IMR-90 (cell line): ENCODE measurements at regions not wholly inside any gene's neighbourhood (a gene's known extent, or its start where the extent isn't known, plus 50 kb on each side); places are given as distances from the start of the nearest gene placed in this dataset.

Source experiments
- ATAC-seq: fragments of 200-7000 bp; cut with Tn5 transposase; 2 replicates; pipeline ENCODE4 v1.9.1; 2020; ENCODE audit warnings: low read depth, mild to moderate bottlenecking, moderate library complexity
- BruUV-seq: library from RNA; stranded (reverse); fragments of 400-500 nt; replicated peaks from 2 replicates; lab custom pipeline; 2021; lab: Mats Ljungman, UMichigan
- CTCF ChIA-PET: fragments of 300-600 bp; formaldehyde crosslinking; extraction: SDS; loops from one replicate; lab custom pipeline; 2021; ENCODE audit warnings: antibody characterized with exemption; lab: Yijun Ruan, JAX
- POLR2A ChIA-PET: fragments of 300-600 bp; sonication (Branson Sonifier 250); formaldehyde crosslinking; loops from one replicate; lab custom pipeline; 2022; ENCODE audit warnings: antibody characterized with exemption; ENCODE audit not compliant: unreplicated experiment; lab: Charles Lee
- DNase-seq: peaks from one replicate; pipeline ENCODE4 v3.0.0; 2013
- H2AFZ ChIP-seq: replicated peaks from 2 replicates; pipeline ENCODE3; 2013; ENCODE audit warnings: low read length, mild to moderate bottlenecking; ENCODE audit not compliant: poor library complexity
- H2AK5ac ChIP-seq: 2 replicates; pipeline ENCODE4 v1.6.1; 2013; ENCODE audit warnings: low read depth, low read length, inconsistent platforms
- H2AK9ac ChIP-seq: replicated peaks from 2 replicates; pipeline ENCODE3; 2013; ENCODE audit warnings: mild to moderate bottlenecking, low read depth, low read length, moderate library complexity; ENCODE audit not compliant: poor library complexity
- H2BK120ac ChIP-seq: 2 replicates; pipeline ENCODE4 v1.6.1; 2013; ENCODE audit warnings: low read depth, low read length, inconsistent platforms
- H2BK15ac ChIP-seq: 3 replicates; pipeline ENCODE4 v1.6.1; 2013; ENCODE audit warnings: low read depth, low read length, inconsistent platforms
- H2BK20ac ChIP-seq: 2 replicates; pipeline ENCODE4 v1.6.1; 2013; ENCODE audit warnings: low read depth, mild to moderate bottlenecking, inconsistent platforms, low read length, moderate library complexity
- H2BK5ac ChIP-seq: 2 replicates; pipeline ENCODE4 v1.6.1; 2013; ENCODE audit warnings: mild to moderate bottlenecking, low read depth, low read length, inconsistent platforms; ENCODE audit not compliant: poor library complexity, severe bottlenecking
- H3K14ac ChIP-seq: replicated peaks from 2 replicates; pipeline ENCODE4 v1.6.1; 2013; ENCODE audit warnings: low read depth, low read length, inconsistent platforms
- H3K18ac ChIP-seq: 2 replicates; pipeline ENCODE4 v1.6.1; 2013; ENCODE audit warnings: low read depth, low read length, control low read depth
- H3K23ac ChIP-seq: 2 replicates; pipeline ENCODE4 v1.6.1; 2013; ENCODE audit warnings: low read depth, low read length, inconsistent platforms
- H3K27ac ChIP-seq: 2 replicates; pipeline ENCODE4 v1.5.1; 2013; ENCODE audit warnings: mild to moderate bottlenecking, control low read depth, low read length; ENCODE audit not compliant: insufficient read depth
- H3K27me3 ChIP-seq: 2 replicates; pipeline ENCODE4 v1.6.1; 2013; ENCODE audit warnings: low read length; ENCODE audit not compliant: control insufficient read depth, insufficient read depth
- H3K36me3 ChIP-seq: 2 replicates; pipeline ENCODE4 v1.6.1; 2013; ENCODE audit warnings: low read length, mixed read lengths; ENCODE audit not compliant: control insufficient read depth, insufficient read depth
- H3K4ac ChIP-seq: 2 replicates; pipeline ENCODE4 v1.6.1; 2013; ENCODE audit warnings: low read depth, low read length, inconsistent platforms
- H3K4me1 ChIP-seq: 2 replicates; pipeline ENCODE4 v1.6.1; 2013; ENCODE audit warnings: low read length, mixed read lengths; ENCODE audit not compliant: control insufficient read depth, insufficient read depth
- H3K4me2 ChIP-seq: 2 replicates; pipeline ENCODE4 v1.6.1; 2013; ENCODE audit warnings: low read depth, mild to moderate bottlenecking, control low read depth, low read length, moderate library complexity
- H3K4me3 ChIP-seq: 2 replicates; pipeline ENCODE4 v1.5.1; 2013; ENCODE audit warnings: low read depth, mild to moderate bottlenecking, control low read depth, low read length, moderate library complexity; ENCODE audit not compliant: insufficient read depth
- H3K56ac ChIP-seq: 2 replicates; pipeline ENCODE4 v1.6.1; 2013; ENCODE audit warnings: low read length, inconsistent platforms; ENCODE audit not compliant: insufficient read depth; ENCODE audit errors: extremely low read depth
- H3K79me1 ChIP-seq, 2 experiments: 2 replicates each; pipeline ENCODE4 v1.6.1; 2013; ENCODE audit warnings: low read length in 2 of 2, inconsistent platforms in 1 of 2, low read depth in 1 of 2
- H3K9ac ChIP-seq: 2 replicates; pipeline ENCODE4 v1.6.1; 2013; ENCODE audit warnings: low read depth, low read length, control low read depth
- H3K9me1 ChIP-seq: 2 replicates; pipeline ENCODE4 v1.6.1; 2013; ENCODE audit warnings: low read length, inconsistent platforms; ENCODE audit not compliant: insufficient read depth
- H3K9me3 ChIP-seq: 2 replicates; pipeline ENCODE4 v1.6.1; 2013; ENCODE audit warnings: low read length; ENCODE audit not compliant: control insufficient read depth, insufficient read depth
- H4K20me1 ChIP-seq: 2 replicates; pipeline ENCODE4 v1.6.1; 2013; ENCODE audit warnings: low read length, inconsistent platforms; ENCODE audit not compliant: insufficient read depth
- H4K5ac ChIP-seq: 2 replicates; pipeline ENCODE4 v1.6.1; 2013; ENCODE audit warnings: mild to moderate bottlenecking, low read depth, low read length, control low read depth
- H4K8ac ChIP-seq, 2 experiments: 2 replicates each; pipeline ENCODE4 v1.6.1; 2013; ENCODE audit warnings: low read depth in 2 of 2, low read length in 2 of 2, control low read depth in 1 of 2, inconsistent platforms in 1 of 2
- H4K91ac ChIP-seq: 2 replicates; pipeline ENCODE4 v1.6.1; 2013; ENCODE audit warnings: low read depth, low read length, inconsistent platforms; ENCODE audit not compliant: insufficient read depth
- CHD1 ChIP-seq: IDR thresholded peaks from 2 replicates; pipeline ENCODE4 v1.6.1; 2012; ENCODE audit warnings: low read depth, low read length, improper control_type of control experiment
- MAFK ChIP-seq: IDR thresholded peaks from 2 replicates; pipeline ENCODE4 v1.6.1; 2012; ENCODE audit warnings: low read depth, low read length, improper control_type of control experiment
- MAZ ChIP-seq: IDR thresholded peaks from 2 replicates; pipeline ENCODE4 v1.6.1; 2012; ENCODE audit warnings: low read depth, mild to moderate bottlenecking, low read length, improper control_type of control experiment, moderate library complexity, borderline replicate concordance
- MXI1 ChIP-seq: IDR thresholded peaks from 2 replicates; pipeline ENCODE4 v1.6.1; 2012; ENCODE audit warnings: low read depth, mild to moderate bottlenecking, low read length, moderate library complexity, borderline replicate concordance
- NFE2L2 ChIP-seq: fragments of 150-350 bp; IDR thresholded peaks from 2 replicates; pipeline ENCODE4 v1.6.1; 2016; ENCODE audit warnings: low read depth, mild to moderate bottlenecking, low read length
- RCOR1 ChIP-seq: IDR thresholded peaks from 2 replicates; pipeline ENCODE4 v1.6.1; 2012; ENCODE audit warnings: mild to moderate bottlenecking, low read length, improper control_type of control experiment; ENCODE audit not compliant: insufficient replicate concordance
- WGBS, 2 experiments: methylation state at CpG; one replicate each; pipeline versions ENCODE4 v1.1.5 to v1.1.7; 2013; ENCODE audit warnings: missing lambda C conversion rate in 2 of 2; ENCODE audit not compliant: insufficient read length in 1 of 2; ENCODE audit errors: extremely low coverage in 2 of 2; 5-methylcytosine and 5-hydroxymethylcytosine counted together
- dilution Hi-C: fragments of 300-500 bp; cut with HindIII; formaldehyde crosslinking; loops from one replicate; pipeline ENCODE4 v1.14.3; 2018; ENCODE audit warnings: low sequenced_read_pairs; ENCODE audit not compliant: unreplicated experiment
- in situ Hi-C: fragments of 300-500 bp; cut with MboI; formaldehyde crosslinking; loops from 3 replicates; pipeline ENCODE4 v1.14.3; 2019; ENCODE audit warnings: low sequenced_read_pairs, inconsistent platforms, mixed read lengths
- intact Hi-C: fragments of 100-400 bp; cut with micrococcal nuclease; formaldehyde crosslinking; loops from 2 replicates; pipeline ENCODE4 v1.10.0; 2022

GRCh38 chr3:193764959-193765358, 172.0 kb downstream of the OPA1 start:
- H3K14ac ChIP-seq, result no peak overlapping the region
- H3K18ac ChIP-seq, result no peak overlapping the region
- H3K27me3 ChIP-seq, result peaks cover 25% of the 10 kb centered on the region
- no peak overlapping the region for H2BK20ac ChIP-seq
- H4K8ac ChIP-seq, result no peak overlapping the region
- CTCF ChIA-PET, result no interaction called here
- no peak overlapping the region for H3K9ac ChIP-seq
- H3K56ac ChIP-seq, result no peak overlapping the region
- dilution Hi-C loops (no loop called here), in situ Hi-C loops (no loop called here), intact Hi-C loops (no loop called here)
- H3K4me1 ChIP-seq, result no peaks in the 10 kb centered on the region
- DNase-seq (no peak), ATAC-seq (no peak)
- no peaks in the 10 kb centered on the region for H3K36me3 ChIP-seq
- H3K4me2 ChIP-seq, result no peak overlapping the region
- no peak overlapping the region for H2AFZ ChIP-seq
- no peak overlapping the region for H2BK120ac ChIP-seq
- H3K9me3 ChIP-seq, result no peaks in the 10 kb centered on the region
- WGBS, 2 experiments, result 70% methylated on average over 2 of the region's 5 CpGs; no CpG with 5 or more reads in 1 of the 2 experiments
- H4K20me1 ChIP-seq, result no peaks in the 10 kb centered on the region
- no peaks in the 10 kb centered on the region for H3K79me1 ChIP-seq
- no peaks in the 10 kb centered on the region for H3K9me1 ChIP-seq
- TF ChIP-seq MXI1, result no peak
- TF ChIP-seq MAFK, result no peak
- no peak for TF ChIP-seq NFE2L2
- TF ChIP-seq CHD1, result no peak
- TF ChIP-seq MAZ, result no peak
- TF ChIP-seq RCOR1, result no peak
- H3K4ac ChIP-seq, result no peak overlapping the region
- no peak overlapping the region for H2BK5ac ChIP-seq
- H4K5ac ChIP-seq, result no peak overlapping the region
- no peak overlapping the region for H3K23ac ChIP-seq
- no TSS peak for BruUV-seq
- H4K91ac ChIP-seq, result no peak overlapping the region
- H2AK5ac ChIP-seq, result no peak overlapping the region
- POLR2A ChIA-PET, result no interaction called here
- H3K4me3 ChIP-seq, result no peak overlapping the region
- no peak overlapping the region for H3K27ac ChIP-seq
- no peak overlapping the region for H2BK15ac ChIP-seq
- H2AK9ac ChIP-seq, result no peak overlapping the region
